GM19467 (cell line): ENCODE measurements at regions not wholly inside any gene's neighbourhood (a gene's known extent, or its start where the extent isn't known, plus 50 kb on each side); places are given as distances from the start of the nearest gene placed in this dataset.

Experiments
- ATAC-seq: cut with Tn5 transposase; IDR thresholded peaks from one replicate; pipeline ENCODE4 v1.9.1; 2021; ENCODE audit warnings: mild to moderate bottlenecking, moderate library complexity; ENCODE audit not compliant: unreplicated experiment

GRCh38 chr1:59045636-59046035 is 251.3 kb upstream of the FGGY start:
- no peak for ATAC-seq

GRCh38 chr1:59046134-59046533 is 250.8 kb upstream of the FGGY start:
- ATAC-seq: no peak

DNA sequence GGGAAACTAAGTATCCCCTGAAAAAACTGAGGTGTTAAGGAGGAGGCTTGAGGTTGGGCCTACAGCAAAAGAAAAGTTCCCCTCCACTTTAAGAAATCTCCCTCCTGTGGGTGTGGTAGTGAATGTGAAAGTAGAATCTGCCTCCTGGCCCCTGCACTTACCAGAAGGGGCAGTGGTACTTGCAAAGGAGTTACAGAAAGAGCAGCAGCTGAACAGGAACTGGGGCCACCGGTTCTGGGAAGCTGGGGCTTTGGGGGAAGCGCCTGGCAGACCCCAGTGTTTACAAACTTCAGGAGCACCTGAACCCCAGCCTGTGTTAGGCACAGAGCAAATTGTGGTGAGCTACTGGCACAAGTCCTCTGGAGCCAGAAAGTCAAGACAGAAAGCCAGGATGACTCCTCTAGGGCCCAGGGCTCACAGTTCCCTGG is 250.2 kb upstream of the FGGY start:
- peak; percentile 87 for ATAC-seq

- ATAC-seq: no peak
Measured at GRCh38 chr1:59051007-59051406, 245.9 kb upstream of the FGGY start.

DNA sequence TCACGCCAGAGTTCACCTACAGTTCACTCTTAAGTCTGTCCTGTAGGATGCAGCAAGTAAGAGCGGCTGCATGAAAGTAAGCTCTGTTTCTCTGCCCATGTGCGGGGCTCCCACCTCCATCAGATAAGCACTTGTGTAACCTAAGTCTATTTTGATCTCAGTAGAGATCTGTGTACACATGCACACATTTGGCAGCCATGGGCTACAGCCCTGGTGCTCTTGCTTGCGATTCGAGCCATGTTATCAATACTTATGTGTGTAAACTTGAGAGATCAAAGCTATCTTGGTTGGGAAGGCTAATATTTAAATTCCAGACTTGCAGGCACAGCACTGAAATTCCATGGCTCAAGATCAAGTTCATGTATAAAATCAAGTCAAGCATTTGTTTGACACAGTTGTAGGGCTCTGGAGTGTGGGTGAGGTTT is 244.7 kb upstream of the FGGY start:
- no peak for ATAC-seq

- no peak for ATAC-seq
Measured at GRCh38 chr1:59054172-59054571, 242.7 kb upstream of the FGGY start.

DNA sequence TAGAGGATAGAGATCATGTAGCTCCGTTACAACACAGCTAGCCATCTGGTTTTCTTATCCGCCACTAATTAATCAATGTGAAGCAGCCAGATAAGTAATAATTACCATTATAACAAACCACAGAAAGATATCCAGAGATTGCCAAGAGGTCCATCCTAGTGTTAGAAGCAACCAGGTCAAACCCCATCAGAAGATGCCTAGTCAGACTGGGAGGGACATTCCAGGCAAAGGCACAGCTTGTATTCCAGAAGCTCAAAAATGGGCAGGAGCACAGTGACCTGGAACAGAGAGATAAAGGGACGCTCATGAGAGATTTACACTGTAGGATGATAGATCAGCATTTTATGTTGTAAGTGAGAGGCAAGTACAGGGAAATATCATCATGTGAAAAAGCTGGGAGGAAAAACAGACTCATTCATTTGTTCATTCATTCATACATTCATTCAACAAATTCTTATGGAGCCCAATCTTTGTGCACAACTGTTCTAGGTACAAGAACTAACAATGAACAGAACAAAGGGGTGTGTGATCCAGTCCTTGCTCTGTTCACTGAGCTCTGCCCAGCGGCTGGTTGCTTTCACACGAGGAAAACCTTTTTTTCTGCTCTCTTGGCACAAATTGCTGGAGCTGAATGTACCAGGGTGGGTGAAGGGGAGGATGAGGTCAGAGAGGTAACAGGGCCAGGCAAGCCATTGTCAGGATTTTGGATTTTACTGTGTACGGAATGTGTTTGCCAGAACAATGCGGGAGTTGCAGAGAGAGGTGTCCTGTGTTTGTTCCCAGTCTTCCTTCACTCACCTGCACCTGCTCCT is 240.8 kb upstream of the FGGY start:
- ATAC-seq: no peak

DNA sequence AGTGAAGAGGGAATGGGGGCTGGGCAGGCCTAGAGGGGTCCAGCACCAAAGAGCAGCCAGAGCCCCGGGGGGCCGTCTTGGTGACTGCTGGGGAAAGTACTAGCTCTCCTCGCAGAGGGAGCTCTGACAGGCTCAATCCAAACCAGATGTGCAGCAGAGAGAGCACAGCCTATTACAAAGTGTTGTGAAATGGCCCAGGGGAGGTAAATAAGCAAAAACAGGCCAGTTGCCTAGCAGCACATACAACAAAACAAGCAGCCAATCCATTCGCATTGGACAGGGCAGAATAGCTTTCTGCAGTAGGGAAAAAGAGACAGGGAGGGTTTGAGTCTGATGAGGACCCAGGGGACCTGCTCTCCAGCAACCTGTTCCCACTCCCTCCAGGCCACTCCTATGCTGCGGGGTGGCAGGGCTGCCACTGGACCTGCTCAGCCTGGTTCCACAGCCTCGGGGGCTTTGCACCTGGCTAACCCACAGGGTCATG is 239.6 kb upstream of the FGGY start:
- no peak for ATAC-seq

DNA sequence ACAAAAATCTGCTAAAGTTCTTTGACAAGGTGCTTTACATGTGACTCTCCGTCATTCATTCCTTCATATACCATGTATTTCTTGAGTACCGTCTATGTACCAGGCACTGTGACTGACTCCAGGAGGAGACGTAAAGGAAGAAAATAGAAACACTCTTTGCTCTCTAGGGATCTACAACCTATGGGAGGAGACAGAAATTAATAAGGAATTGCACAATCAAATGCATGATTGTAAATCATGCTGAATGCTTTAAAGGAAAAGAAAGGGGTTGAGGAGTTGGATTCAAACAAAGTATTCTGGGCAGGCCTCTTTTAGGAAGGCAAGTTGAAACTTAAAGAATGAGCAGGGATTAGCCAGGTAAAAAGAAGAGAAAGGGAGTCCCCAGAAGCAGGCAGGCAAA is 239.1 kb upstream of the FGGY start:
- no peak for ATAC-seq

DNA sequence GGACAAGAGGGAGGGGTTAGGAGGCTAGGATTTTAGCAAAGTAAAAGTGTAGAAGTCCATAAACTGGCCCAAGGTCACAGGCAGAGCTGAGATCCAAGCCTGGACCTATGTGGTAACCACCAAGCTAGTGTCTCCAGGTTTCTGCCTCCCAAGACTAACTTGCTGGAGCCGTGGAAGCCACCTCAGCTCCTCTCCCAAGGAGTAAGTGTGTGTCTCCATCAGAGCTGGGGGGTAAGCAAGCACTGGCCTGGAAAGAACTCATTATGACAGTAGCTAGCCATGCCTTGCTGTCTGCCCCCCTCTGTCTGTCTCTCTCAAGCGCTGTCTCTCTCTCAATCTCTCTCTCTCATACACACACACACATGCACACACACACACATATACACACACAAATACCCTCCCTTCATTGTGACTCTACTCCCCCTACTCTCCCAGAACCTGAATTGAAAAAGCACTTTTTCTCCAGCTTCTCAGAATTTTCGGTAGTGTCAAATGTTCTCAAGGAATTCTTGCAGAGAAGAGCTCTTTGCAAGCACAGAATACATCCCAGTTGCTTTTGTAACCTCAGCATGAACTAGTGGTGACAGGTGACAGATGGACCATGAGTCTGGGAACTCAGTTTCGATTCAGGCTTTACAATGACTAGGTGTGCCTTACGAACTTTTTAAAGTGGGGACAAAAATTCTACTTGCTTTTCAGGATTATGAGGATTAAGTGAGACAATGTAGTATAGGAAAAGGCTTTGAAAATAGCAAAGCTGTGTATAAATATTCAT is 238.0 kb upstream of the FGGY start:
- ATAC-seq: no peak

DNA sequence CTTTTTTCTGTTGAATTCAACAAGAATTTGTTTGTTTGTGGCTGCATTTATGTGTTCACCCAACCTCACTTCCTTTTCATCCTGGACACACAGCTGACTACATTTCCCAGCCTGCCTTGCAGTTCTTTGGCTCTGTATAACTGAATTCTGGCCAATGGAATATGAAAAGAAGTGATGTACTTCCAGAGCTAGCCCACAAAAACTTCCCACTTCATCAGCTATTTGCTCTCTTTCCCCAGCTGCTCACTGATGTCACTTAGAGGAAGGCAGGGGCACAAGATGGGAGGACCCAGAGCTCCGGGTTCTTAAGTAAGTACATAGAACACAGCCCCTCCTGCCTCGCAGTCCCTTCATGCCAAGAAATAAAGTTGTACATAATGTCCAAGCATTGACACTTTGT is 235.0 kb upstream of the FGGY start:
- no peak for ATAC-seq

- ATAC-seq: no peak
Measured at GRCh38 chr1:59062743-59063142, 234.2 kb upstream of the FGGY start.

GRCh38 chr1:59063501-59063900 is 233.4 kb upstream of the FGGY start:
- ATAC-seq: no peak

- no peak for ATAC-seq
Measured at GRCh38 chr1:59064592-59064991, 232.3 kb upstream of the FGGY start.

DNA sequence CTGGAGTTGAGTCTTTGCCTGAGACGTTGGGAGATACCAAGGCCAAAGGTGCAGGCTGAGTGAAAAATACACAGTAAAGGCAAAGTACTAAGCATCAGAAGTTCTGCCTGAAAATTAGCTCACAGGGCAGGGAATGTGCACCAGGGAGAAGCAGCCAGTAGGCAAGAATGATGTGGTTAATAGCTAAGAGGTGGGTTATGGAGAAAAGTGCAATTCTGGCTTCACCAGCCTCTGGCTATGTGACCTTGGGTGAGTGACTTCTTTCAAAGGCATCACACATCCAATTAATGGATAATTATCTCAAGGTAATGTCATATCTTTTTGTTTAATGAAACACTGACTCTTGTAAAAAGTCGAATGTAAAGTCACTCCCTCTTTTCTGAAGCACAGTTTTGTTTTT is 230.7 kb upstream of the FGGY start:
- no peak for ATAC-seq

- no peak for ATAC-seq
Measured at GRCh38 chr1:59070610-59071009, 226.3 kb upstream of the FGGY start.

DNA sequence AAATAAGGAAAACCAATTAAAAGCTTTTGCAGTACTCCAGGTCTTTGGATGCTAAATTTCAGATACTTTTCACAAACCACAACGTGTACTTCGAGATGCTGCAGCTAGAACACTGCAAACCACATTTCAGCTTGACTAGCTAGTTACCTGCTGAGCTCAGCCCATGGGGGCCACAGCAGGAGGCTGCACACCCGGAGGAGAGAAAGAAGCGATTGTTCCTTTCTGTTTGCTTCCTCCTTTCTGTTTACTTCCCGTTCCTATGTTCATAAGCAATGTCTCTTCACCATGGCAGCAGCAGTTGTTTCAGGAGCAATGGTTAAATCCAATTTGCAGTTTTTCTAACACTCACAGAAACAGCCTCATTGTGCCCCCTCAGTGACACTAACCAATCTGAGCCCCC is 225.6 kb upstream of the FGGY start:
- no peak for ATAC-seq

DNA sequence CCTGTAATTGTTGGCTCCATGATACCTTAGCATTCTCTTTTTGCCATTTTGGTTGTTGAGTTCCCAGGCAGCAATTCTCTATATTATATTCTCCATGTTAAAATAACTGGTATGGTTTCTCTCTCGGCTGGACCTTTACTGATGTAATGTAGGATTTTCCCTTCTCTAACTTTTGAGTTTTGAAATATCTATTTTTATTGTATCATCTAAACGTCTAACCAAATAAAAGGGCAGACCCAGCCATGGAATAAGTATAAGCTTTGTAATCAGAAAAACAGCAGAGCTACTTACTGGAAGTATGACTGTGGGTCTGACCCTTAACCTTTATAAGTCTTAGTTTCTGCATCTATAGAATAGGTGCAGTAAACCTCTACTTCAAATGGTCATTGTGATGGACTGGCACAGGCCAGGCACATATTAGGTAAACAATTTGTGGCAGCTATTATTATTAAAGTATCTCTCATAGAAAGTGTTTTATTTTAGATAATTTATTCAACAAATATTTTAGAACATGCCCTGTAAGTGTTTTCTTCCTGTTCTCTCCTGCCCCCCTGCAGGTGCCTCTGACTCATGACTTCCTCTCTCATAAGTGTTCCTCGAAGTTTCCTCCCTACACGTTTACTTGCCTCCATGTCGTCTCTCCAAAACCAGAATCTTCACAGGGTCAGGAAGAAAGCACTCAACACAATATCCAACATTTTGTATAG is 224.9 kb upstream of the FGGY start:
- ATAC-seq: no peak

- no peak for ATAC-seq
Measured at GRCh38 chr1:59072583-59072947, 224.3 kb upstream of the FGGY start.

GRCh38 chr1:59074598-59074997 is 222.3 kb upstream of the FGGY start:
- no peak for ATAC-seq

- no peak for ATAC-seq
Measured at GRCh38 chr1:59075021-59075420, 221.9 kb upstream of the FGGY start.

DNA sequence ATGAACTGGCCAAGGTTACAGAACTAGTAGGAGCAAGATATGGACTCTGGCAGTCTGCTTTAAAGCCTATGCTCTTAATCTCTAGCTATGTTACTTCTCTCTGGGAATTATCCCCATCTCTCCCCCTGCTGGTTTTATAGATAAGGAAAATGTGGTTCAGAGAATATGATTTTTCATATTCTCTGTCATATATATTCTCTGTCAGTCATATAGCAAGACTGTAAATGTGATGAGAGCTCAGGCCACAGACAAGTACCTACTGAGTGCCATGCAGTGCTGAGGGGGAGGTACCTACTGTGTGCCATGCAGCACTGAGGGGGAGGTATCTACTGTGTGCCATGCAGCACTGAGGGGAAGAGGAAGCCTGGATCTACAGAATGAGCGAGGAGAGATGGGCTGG is 220.3 kb upstream of the FGGY start:
- ATAC-seq: no peak
